CD4-positive, alpha-beta T cell treated with Interleukin-10 for 1 hour (primary cell): ENCODE measurements at regions not wholly inside any gene's neighbourhood (a gene's known extent, or its start where the extent isn't known, plus 50 kb on each side); places are given as distances from the start of the nearest gene placed in this dataset.
"Not testable (repeated sequence)": the region's sequence is repeated elsewhere in the genome, so short reads cannot be mapped to it uniquely, and the experiment has no call there.

ENCODE experiments used
- DNase-seq: peaks from one replicate; pipeline ENCODE4 v3.0.0-alpha.2; 2020

DNA sequence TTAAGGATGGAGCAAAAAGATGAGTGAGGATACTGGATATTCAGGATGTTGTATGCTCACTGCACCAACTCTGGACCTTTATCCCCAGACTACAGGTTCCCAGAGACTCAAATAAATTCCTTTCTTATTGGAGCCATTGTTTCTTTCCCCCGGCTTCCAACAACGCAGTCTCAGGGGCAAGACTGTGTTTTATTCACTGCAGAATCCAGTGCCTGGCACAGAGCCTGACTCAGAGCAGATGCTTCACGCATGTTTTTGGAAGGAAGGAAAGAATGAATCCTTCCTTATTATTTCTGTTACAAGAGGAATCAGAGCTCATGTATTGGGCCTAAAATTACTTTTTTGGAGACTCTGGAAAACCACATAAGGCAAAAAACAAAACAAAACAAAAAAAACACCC is 96.0 kb upstream of the VGLL4 start:
- no peak for DNase-seq

DNA sequence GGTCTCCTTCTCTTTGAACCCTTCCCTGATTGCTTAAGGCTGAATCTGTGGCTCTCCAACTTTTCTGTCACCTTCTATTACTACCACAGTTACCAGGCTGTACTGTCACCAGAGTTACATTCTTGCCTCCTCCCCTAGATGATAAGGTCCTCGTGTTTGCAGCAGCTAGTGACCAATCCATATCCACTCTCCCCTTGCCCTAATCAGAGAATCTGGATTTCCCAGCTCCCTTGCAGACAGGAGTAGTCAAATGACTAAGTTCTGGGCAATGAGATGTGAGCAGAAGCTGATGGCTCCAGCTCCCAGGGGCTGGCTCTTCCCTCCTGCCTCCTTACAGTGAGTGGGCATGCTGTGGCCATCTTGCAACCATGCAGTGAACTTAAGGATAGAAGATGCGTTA is 95.4 kb upstream of the VGLL4 start:
- no peak for DNase-seq

DNA sequence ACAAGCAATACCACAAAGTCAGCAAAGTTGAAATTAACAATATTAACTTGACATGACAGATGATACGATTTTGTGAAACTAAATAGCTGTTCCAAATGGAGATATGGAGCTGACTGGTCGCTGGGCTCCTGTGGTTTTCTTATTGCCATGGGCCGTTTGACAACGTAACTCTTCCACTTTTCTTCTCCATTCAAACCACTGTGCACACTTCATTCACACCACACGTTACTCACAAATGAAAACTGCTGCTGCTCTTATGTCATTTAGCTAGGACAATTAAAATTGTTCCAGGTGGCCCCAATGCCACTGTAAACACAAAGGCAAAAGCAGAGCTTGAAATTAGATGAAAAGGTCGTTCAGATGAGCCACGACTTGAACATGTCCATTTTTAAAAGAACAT is 94.0 kb upstream of the VGLL4 start:
- no peak for DNase-seq

DNA sequence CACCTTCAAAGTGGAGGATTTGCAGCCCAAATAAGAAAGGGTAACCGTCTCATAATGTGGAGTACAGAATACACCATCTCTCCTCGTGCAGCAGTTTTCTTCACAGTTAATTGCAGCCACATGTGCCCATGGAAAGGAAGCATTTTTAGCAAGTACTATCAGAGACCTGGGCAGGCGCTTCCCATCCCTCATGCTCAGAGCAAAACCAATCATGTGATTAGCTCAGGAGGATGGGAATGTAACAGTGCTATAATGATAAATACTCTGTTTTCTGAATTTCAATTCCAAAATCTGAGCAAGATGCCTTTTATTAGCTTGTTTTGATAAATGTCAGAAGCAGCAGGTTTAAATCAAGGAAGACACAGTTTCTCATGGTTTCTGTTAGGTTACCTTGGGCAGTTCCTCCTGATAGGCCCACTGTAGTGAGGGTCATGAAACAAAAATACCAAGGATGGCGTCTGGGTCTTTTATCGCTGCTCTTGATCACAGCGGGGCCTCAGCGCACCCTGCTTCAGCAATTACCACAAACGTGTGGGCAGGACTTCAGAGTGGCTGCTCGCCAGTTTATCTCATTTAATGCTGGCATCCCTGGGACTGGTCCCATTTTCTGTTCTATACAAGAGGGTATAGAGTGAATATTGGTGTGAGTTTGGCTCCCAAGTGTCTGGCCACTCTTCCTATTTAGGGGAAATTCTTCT is 92.6 kb upstream of the VGLL4 start:
- no peak for DNase-seq

DNA sequence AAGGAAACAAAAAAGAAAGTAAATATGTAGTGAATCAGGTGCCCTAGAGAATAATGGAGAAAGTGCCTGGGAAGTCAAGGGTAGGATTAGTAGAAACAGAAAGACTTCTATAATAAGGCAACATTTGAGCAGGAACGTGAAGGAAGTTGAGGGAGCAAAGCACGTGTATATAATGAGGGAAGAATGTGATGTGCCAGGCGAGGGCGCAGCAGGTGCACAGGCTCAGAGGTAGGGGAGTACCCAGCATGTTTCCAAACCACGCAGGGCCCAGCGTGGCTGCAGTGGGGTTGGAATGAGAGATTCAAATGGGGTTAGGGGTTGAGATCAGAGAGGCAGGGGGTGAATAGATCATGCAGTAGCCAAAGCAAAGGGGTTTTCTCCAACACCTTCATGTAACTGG is 91.9 kb upstream of the VGLL4 start:
- DNase-seq, result peak; percentile 16

DNA sequence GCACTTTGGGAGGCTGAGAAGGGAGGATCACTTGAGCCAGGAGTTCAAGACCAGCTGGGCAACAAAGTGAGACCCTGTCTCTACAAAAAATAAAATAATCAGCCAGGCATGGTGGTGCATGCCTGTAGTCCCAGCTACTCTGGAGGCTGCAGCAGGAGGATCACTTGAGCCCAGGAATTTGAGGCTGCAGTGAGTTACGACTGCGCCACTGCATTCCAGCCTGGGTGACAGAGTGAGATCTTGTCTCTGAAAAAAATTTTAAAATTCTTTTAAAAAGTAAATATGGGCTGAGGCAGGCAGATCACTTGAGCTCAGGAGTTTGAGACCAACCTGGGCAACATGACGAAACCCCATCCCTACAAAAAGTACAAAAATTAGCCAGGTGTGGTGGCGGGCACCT is 91.4 kb upstream of the VGLL4 start:
- not testable (repeated sequence) for DNase-seq

DNA sequence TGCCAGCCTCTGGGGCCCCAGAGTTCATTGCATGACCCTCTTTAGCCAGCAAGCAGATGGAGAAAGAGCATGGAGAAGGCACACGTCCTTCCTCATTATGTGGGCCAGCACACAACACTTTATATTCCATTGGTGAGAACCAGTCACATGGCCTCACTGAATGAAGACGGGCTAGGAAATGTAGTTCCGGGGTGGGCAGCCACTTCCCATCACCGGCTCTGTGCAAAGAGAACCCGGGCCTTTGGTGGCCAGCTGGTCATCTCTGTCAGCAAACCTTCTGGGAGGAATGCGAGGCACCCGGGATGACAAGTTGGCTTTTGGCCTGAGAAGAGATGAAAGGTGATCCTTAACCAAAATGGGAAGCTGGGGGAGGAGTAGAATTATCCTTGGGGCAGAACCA is 90.2 kb upstream of the VGLL4 start:
- DNase-seq, result no peak

DNA sequence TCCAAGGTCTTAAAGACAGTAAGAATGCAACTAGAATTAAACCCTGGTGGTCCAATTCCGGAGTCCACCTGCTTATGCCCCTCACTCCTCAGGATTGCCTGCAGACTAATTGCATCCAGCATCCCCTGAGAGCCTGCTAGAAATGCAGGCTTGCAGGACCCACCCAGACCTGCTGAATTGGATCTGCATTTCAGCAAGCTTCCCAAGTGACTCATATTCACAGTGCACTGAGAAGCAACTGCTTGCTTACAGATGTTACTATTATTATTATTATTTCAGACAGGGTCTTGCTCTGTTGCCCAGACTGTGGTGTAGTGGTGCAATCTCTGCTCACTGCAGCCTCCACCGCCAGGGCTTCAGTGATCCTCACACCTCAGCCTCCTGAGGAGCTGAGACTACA is 83.5 kb upstream of the VGLL4 start:
- no peak for DNase-seq

DNA sequence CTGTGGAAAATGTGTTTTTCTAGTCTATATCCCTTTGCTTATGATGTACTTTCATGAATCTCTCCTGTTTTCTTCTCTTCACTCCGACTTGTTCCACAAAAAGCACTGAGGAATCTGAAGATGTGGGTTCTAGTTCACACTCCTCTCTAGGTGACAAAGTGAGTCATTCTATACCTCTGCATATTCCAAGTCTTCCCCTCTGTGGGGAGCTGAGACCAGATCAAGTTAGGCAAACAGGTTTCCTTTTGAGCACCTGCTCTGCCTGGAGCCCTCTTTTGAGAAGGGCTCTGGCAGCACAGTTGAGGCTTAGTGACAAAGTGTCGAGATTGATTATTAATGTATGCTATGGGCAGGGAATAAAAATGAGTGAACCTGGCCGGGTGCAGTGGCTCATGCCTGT is 82.4 kb upstream of the VGLL4 start:
- DNase-seq, result no peak

DNA sequence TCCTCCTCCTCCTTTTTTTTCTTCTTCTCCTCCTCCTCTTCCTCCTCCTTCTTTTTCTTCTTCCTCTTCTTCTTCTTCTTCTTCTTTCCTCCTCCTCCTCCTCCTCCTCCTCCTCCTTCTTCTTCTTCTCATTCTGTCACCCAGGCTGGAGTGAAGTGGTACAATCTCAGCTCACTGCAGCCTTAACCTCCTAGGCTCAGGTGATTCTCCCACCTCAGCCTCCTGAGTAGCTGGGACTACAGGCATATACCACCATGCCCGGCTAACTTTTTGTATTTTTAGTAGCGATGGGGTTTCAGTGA is 81.6 kb upstream of the VGLL4 start:
- DNase-seq, result not testable (repeated sequence)

DNA sequence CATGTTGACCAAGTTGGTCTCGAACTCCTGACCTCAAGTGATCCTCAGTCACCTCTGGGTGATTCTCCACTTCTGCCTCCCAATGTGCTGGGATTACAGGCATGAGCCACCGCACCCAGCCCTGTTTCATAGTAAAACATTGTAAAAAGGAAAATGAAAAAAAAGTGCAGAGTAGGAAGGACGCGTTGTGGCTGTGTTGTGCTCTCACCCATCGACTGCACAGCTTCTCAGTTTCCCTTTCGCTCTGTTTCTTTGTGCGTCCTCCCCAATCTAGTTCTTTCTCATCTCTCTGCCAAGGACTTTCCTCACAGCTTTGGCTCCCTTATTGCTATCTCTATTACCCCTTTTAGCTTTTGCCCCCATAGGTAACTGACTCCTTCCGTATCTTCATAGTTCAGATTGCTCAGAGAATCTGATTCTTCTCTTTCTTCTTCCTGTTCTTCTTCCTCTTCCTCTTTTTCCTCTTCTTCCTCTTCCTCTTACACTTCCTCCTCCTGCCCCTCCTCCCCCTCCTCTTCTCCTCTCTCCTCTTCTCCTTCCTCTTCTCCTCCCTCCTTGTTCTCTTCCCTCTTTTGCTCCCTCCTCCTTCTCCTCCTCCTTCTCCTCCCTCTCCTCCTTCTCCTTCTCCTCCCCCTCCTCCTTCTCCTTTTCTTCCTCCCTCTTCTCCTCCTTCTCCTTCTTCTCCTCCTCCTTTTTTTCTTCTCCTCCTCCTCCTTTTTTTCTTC is 81.1 kb upstream of the VGLL4 start:
- DNase-seq, result no peak

DNA sequence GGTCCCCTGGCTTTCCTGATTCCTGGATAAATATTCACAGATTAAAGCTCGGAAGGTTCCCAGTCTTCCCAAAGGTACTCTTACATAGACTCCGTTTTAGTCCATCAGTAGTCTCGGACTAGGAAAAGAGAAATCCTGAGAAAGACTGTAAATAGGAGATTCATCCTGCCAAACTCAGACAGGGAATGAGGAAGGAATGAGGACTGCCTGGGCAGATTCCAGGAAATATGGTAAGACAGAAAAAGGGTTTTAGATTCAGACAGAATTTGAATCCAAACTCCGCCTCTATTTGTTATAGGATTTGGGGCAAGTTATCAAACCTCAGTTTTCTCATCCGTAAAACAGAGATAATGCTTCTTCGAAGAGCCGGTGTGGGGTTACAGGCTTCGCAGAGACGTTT is 77.8 kb upstream of the VGLL4 start:
- no peak for DNase-seq

DNA sequence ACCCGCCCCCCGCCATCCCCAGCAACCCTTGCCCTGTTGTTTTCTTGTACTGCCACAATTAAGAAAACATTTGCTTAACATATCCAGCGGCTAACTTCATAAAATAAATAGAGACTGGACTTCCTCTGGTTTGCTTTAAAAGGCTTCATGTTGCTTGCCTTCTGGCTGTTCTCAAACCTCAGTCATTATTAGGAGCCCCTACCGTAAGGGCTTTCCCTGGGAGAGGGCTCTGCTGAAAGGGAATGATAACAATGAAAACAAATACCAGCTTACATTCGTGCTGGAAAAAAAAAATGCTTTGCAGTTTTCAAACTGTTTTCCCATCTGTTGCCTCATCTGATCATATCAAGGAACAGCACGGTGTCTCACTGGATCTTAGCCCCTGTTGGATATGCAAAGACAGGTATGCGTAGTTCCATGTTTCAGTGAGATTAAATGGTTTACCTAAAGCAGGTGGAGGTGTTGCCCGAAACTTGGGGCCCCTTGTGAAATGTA is 77.2 kb upstream of the VGLL4 start:
- no peak for DNase-seq

DNA sequence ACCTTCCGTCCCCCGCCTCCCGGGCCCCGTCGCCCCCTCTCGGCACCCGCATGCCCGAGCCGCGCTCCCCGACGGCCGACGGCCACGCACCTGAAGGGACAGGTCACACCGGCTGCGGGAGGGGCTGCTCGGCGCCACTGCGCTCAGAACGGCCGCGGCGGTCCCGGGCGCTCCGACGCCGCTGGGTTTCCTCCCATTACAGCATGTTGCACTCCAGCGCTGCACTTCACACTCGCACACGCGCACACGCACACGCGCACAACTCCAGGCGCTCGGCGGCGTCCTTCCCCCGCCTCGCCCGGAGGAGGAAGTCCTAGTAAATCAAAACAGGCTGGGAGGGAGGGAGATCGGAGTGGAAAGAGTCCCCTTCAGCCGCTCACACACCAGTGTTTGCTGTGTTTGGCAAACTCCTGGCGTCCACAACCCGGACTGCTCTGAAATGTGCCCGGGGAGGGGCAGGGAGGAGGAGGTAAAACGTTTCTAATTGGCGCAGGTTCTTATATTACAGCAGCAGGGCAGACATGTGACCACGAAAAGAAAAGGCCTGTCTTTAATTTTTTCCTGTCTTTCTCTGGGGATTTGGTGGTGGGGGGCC is 76.7 kb upstream of the VGLL4 start:
- peak; percentile 59 for DNase-seq

DNA sequence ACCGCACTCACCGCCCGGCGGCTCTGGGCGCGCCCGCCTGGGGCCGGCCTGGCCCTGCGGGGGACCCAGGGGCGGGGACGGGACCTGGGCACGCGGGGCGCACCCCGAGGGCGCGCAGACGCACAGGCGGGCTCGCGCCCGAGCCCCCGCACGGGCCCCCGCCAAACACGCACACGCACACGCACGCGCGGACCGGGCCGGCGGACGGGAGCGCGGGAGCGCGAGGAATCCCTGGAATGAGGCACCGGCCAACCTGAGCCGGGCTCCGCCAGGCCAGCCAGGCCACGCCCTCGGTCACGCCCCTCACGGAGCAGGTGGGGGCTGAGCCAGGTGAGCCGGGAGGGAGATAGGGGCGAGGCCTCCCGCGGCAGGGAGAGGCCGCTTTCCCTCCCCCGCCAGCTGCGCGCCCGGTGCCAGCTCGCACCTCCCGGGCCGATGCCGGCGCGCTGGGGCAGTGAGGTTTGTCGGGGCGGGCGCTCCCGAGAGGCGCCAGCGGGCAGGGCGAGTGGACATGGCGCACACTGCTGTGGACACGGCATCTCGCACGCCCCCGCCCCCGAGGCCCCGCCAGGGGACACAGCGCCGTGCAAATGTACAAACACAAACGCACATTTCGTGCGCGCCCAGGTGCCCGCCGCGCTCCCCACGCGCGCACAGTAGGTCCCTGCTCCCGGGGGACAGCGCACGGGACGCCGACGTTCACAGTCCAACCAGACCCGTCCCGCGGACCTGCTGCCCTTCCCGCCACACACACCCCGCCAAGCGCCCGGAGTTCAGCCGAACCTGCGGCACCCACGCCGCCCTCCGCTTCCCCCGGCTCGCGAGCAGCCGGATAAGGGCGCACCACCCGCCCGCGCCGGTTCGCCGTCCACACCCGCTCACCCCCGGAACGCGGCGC is 75.9 kb upstream of the VGLL4 start:
- DNase-seq, result peak; percentile 87

DNA sequence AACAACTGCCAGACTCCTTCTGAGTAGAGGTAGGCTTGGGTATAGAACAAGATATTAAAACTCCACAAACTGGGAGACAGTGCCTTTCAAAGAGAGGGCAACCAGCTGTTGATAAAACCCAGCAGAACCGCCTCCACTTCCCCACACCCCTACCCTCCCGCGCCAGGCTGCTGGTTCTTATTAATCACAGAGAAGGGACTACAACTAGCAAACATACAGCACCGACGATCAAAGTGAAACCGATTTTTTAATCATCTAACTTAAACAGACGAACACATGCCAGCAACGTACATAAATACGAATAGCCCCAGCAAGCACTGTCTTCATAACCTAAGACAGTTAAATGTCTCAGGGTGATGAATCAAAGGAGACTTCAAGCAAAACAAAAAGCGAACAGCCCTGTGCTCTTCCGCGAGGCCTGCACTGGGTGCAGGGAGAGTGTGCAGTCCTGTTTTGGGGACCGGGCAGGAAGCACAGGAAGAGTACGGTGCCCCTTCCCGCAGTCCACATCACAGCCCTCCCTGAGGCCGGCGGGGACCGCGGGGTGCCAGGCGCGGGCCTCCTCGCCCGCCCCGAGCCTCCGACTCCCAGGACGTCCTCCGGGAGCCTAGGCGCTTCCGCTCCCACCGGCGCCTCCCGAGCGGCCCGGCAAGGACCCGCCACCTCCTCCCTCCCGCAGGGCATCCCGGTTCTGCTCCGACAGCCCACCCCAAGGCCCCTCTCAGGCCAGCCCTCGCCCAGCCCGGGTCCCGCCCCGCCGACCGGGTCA is 75.1 kb upstream of the VGLL4 start:
- DNase-seq, result peak; percentile 43

DNA sequence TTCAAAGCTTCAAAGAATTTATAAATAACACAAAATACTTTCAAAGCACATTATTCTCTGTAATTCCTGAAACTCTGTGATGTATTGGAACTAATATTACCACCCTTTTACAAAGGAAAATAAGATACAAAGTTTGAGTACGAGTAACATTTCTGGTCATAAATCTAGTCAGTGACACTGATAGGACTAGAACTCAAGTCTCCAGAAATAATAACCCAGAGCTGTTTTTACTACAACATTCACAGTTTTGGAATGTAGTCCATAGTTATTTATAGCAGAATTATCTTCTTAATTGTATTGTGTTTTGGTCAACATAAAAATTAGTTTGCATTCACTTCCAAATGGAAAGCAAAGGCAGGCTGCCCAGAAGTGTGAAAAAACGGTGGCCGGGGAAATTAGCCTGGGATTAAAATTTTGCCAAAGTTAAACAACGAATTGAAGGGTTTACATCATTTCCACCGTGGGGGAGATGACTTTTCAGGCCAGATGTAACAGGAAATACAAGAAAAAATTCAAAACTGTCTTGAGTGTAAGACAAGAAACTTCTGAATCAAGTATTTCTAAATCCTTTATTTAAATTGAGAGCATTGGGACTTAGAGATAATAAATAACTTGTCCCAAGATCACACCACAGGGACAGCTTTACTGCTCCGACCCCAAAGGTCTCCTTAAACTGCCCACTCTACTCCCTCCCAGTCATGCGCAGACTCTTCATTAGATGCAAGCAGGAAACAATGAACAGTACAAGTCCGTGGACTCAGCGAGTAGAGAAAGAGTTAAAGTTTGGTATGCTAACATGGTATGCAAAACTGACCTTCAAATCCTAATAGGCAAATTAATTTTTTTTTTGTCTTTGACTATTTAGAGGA is 74.3 kb upstream of the VGLL4 start:
- DNase-seq, result no peak

DNA sequence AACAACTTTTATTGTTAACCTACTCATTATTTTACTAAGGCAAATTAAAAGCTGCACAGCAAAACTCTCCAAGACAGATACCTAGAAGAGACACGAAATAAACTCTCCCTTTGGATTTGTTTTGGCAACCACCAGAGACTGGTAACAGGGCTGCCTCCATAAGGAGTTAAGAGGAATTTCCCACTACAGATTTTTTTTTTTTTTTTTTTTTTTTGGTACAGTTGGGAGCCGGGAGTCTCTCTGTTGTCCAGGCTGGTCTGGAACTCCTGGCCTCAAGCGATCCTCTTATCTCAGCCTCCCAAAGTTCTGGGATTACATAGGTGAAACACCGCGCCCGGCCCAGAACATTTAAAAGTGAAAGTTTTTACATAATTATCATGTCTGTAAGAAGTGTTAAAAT is 73.6 kb upstream of the VGLL4 start:
- no peak for DNase-seq

DNA sequence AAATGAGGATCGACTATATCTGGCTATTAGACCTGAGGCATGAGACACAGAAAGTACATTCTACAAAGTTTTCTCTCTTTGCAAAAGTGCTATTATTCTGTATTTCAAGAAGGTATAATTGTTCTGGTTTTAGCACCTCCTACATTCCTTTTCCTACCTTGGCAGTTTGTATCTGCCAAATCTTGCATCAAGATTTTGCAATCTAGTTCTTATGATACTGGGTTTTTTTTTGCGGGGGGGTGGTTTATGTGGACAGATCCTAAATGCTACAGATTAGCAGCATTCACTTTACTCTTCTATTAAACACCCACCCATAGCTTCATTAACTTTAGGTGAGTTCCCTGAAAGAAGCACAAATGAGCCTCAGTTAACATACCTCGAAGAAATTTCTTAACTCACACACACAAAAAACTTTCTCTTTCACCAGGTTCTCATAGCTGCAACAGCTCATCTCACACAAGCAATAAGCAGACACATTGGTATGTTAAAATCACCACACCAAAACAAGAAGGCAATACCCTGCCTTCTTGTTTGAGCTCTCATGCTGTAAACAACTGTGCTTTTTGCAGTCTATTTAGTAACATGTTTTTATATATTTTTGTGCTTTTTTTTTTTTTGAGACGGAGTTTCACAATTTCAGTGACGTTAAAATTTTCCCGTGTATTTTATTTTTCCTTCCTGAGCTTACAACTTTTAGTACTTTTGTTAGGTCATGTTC is 73.0 kb upstream of the VGLL4 start:
- no peak for DNase-seq

DNA sequence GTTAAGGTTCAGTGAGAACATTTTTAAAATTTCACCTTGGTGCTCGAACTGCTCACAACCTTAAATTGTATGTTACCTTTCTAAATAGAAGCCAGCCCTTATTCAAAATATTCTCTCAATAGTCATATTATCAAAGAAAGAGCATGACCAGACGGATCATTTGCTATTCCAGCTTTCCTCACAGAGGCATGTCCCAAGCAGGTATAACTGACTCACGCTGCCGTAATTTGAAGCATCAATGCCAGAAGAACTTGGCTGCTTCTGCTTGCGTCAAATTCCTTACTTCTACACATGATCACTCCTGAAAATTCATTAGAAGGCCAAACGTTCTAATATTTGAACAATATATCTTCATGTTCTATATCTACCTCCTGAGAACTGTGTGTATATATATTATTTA is 69.5 kb upstream of the VGLL4 start:
- DNase-seq, result no peak

DNA sequence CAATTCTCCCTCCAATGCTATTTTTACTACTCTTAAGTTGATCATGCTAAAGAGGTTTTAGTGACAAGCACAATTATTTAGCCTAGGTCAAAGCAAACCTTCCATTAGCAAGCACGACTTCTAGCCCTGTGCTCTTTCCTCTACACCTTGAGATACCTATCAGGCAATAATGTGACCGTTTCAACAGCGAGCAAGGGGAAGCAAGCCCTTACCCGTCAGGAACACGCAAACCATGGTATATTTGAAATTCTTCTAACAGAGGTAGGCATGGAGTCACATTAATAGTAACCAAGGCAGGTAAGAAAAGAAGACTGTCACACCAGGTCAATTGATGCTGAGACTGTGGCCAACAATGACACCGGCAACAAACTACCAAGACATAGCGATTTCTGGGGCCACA is 68.9 kb upstream of the VGLL4 start:
- no peak for DNase-seq
